H9 (cell line): ENCODE measurements at regions not wholly inside any gene's neighbourhood (a gene's known extent, or its start where the extent isn't known, plus 50 kb on each side); places are given as distances from the start of the nearest gene placed in this dataset.

Experiments
- DNase-seq: peaks from one replicate; pipeline ENCODE4 v3.0.0-alpha.2; 2017
- H2AFZ ChIP-seq: one replicate; pipeline ENCODE4 v1.6.1; 2013; ENCODE audit warnings: mild to moderate bottlenecking, low read length, control low read depth, moderate library complexity
- H2AK5ac ChIP-seq: 2 replicates; pipeline ENCODE4 v1.6.1; 2013; ENCODE audit warnings: low read length, control low read depth, mixed read lengths; ENCODE audit not compliant: insufficient read length
- H2BK120ac ChIP-seq: one replicate; pipeline ENCODE4 v1.6.1; 2013; ENCODE audit warnings: low read depth, mild to moderate bottlenecking, low read length, control low read depth, inconsistent platforms; ENCODE audit not compliant: poor library complexity, severe bottlenecking
- H2BK12ac ChIP-seq: 2 replicates; pipeline ENCODE4 v1.6.1; 2013; ENCODE audit warnings: low read length, control low read depth, mixed read lengths, low read depth; ENCODE audit not compliant: insufficient read length
- H2BK15ac ChIP-seq: 2 replicates; pipeline ENCODE4 v1.6.1; 2013; ENCODE audit warnings: low read depth, low read length, control low read depth
- H2BK20ac ChIP-seq: one replicate; pipeline ENCODE4 v1.6.1; 2013; ENCODE audit warnings: low read depth, mild to moderate bottlenecking, low read length, control low read depth, inconsistent platforms; ENCODE audit not compliant: poor library complexity, severe bottlenecking
- H2BK5ac ChIP-seq: 2 replicates; pipeline ENCODE4 v1.6.1; 2013; ENCODE audit warnings: low read length, control low read depth, mixed read lengths; ENCODE audit not compliant: insufficient read length
- H3K14ac ChIP-seq: 2 replicates; pipeline ENCODE4 v1.6.1; 2013; ENCODE audit warnings: low read length, control low read depth; ENCODE audit not compliant: insufficient read depth
- H3K18ac ChIP-seq: 2 replicates; pipeline ENCODE4 v1.6.1; 2013; ENCODE audit warnings: low read depth, mild to moderate bottlenecking, mixed read lengths, low read length, control low read depth; ENCODE audit not compliant: insufficient read length
- H3K23ac ChIP-seq: 2 replicates; pipeline ENCODE4 v1.6.1; 2013; ENCODE audit warnings: low read length, control low read depth, mixed read lengths, low read depth; ENCODE audit not compliant: insufficient read length
- H3K23me2 ChIP-seq: 2 replicates; pipeline ENCODE4 v1.6.1; 2013; ENCODE audit warnings: low read depth, mild to moderate bottlenecking, mixed read lengths, low read length, control low read depth; ENCODE audit not compliant: insufficient read length, poor library complexity, severe bottlenecking
- H3K27ac ChIP-seq: 2 replicates; pipeline ENCODE4 v1.5.1; 2013; ENCODE audit warnings: low read length, control low read depth, mixed read lengths, low read depth; ENCODE audit not compliant: insufficient read length
- H3K27me3 ChIP-seq: 2 replicates; pipeline ENCODE4 v1.6.1; 2013; ENCODE audit warnings: low read length, control low read depth, inconsistent platforms; ENCODE audit not compliant: insufficient read depth
- H3K4ac ChIP-seq: 2 replicates; pipeline ENCODE4 v1.6.1; 2013; ENCODE audit warnings: low read depth, mild to moderate bottlenecking, control low read depth, inconsistent platforms, low read length, moderate library complexity
- H3K4me1 ChIP-seq: 2 replicates; pipeline ENCODE4 v1.6.1; 2013; ENCODE audit warnings: low read length, control low read depth, inconsistent platforms; ENCODE audit not compliant: insufficient read depth
- H3K4me2 ChIP-seq: 2 replicates; pipeline ENCODE4 v1.6.1; 2013; ENCODE audit warnings: low read length, control low read depth, mixed read lengths; ENCODE audit not compliant: insufficient read length, insufficient read depth
- H3K56ac ChIP-seq: 2 replicates; pipeline ENCODE4 v1.6.1; 2013; ENCODE audit warnings: low read depth, mild to moderate bottlenecking, mixed read lengths, low read length, control low read depth; ENCODE audit not compliant: insufficient read length
- H3K79me1 ChIP-seq: 2 replicates; pipeline ENCODE4 v1.6.1; 2013; ENCODE audit warnings: low read depth, mild to moderate bottlenecking, moderate library complexity, low read length, control low read depth, inconsistent platforms; ENCODE audit not compliant: insufficient read depth, poor library complexity, severe bottlenecking
- H3K79me2 ChIP-seq: 2 replicates; pipeline ENCODE4 v1.6.1; 2013; ENCODE audit warnings: low read length, control low read depth, inconsistent platforms; ENCODE audit not compliant: insufficient read depth
- H3K9ac ChIP-seq: 2 replicates; pipeline ENCODE4 v1.6.1; 2013; ENCODE audit warnings: low read length, control low read depth, mixed read lengths; ENCODE audit not compliant: insufficient read length; ENCODE audit errors: extremely low read depth
- H3K9me3 ChIP-seq: one replicate; pipeline ENCODE4 v1.6.1; 2013; ENCODE audit warnings: low read depth, low read length, inconsistent platforms; ENCODE audit not compliant: control insufficient read depth
- H3T11ph ChIP-seq: one replicate; pipeline ENCODE4 v1.6.1; 2013; ENCODE audit warnings: mild to moderate bottlenecking, low read length, control low read depth, inconsistent platforms
- H4K20me1 ChIP-seq: one replicate; pipeline ENCODE4 v1.6.1; 2013; ENCODE audit not compliant: control insufficient read depth, insufficient read length, insufficient read depth
- H4K5ac ChIP-seq: 2 replicates; pipeline ENCODE4 v1.6.1; 2013; ENCODE audit warnings: low read depth, mild to moderate bottlenecking, mixed read lengths, low read length, control low read depth; ENCODE audit not compliant: insufficient read length
- H4K8ac ChIP-seq: replicated peaks from 2 replicates; pipeline ENCODE4 v1.6.1; 2013; ENCODE audit warnings: low read length, control low read depth, mixed read lengths, low read depth; ENCODE audit not compliant: insufficient read length
- H4K91ac ChIP-seq: 2 replicates; pipeline ENCODE4 v1.6.1; 2013; ENCODE audit warnings: low read depth, mild to moderate bottlenecking, moderate library complexity, mixed read lengths, low read length, control low read depth; ENCODE audit not compliant: insufficient read length
- H3K27ac Mint-ChIP-seq, 3 experiments: 2 replicates in 2 of 3; 3 replicates in 1 of 3; pipeline ENCODE4 v1.8.0; 2020 to 2021; ENCODE audit warnings: mixed read lengths in 3 of 3, mild to moderate bottlenecking in 1 of 3, moderate library complexity in 1 of 3
- H3K27me3 Mint-ChIP-seq: 2 replicates; pipeline ENCODE4 v1.8.0; 2021; ENCODE audit warnings: low read depth, mild to moderate bottlenecking, moderate library complexity, mixed read lengths
- H3K36me3 Mint-ChIP-seq, 3 experiments: 2 replicates in 2 of 3; 3 replicates in 1 of 3; pipeline ENCODE4 v1.8.0; 2020 to 2021; ENCODE audit warnings: low read depth in 3 of 3, mixed read lengths in 3 of 3; ENCODE audit not compliant: insufficient read depth in 1 of 3
- H3K4me1 Mint-ChIP-seq, 2 experiments: 2 replicates each; pipeline ENCODE4 v1.8.0; 2020; ENCODE audit warnings: mixed read lengths in 2 of 2
- H3K4me3 Mint-ChIP-seq, 2 experiments: 2 replicates in 1 of 2; 3 replicates in 1 of 2; pipeline ENCODE4 v1.8.0; 2020 to 2021; ENCODE audit warnings: mild to moderate bottlenecking in 2 of 2, mixed read lengths in 2 of 2, moderate library complexity in 1 of 2
- H3K9me3 Mint-ChIP-seq, 2 experiments: 2 replicates in 1 of 2; 3 replicates in 1 of 2; pipeline ENCODE4 v1.8.0; 2020; ENCODE audit warnings: mild to moderate bottlenecking in 2 of 2, mixed read lengths in 2 of 2, moderate library complexity in 1 of 2
- CTCF ChIP-seq: fragments of 200-600 bp; sonication (generic); conservative IDR thresholded peaks from 3 replicates; pipeline ENCODE4 v1.8.0; 2021; ENCODE audit warnings: antibody characterized with exemption, mild to moderate bottlenecking
- WGBS: extraction: QIAGEN DNeasy Blood & Tissue Kit; methylation state at CpG from one replicate; pipeline ENCODE4 v1.1.7; 2013; ENCODE audit warnings: missing lambda C conversion rate, low lambda C conversion rate, mixed read lengths; ENCODE audit not compliant: insufficient read length; ENCODE audit errors: extremely low coverage; 5-methylcytosine and 5-hydroxymethylcytosine counted together

GRCh38 chr2:62361964-62362363 is 144.0 kb downstream of the TMEM17 start:
- no peaks in the 10 kb centered on the region for H4K20me1 ChIP-seq

More at GRCh38 chr2:62361964-62362363, 144.0 kb downstream of the TMEM17 start:
- no CpG with 5 or more reads among the region's 2 CpGs for WGBS
- H3K23ac ChIP-seq = no peak overlapping the region
- H2AFZ ChIP-seq = no peak overlapping the region
- H4K91ac ChIP-seq = no peak overlapping the region
- no peak overlapping the region for H2BK15ac ChIP-seq
- no peak overlapping the region for H3K27ac Mint-ChIP-seq
- H4K8ac ChIP-seq = no peak overlapping the region
- H3K4me1 ChIP-seq = peaks cover 3% of the 10 kb centered on the region; the same call in 1 of the 2 replicates
- H3K9ac ChIP-seq = no peak overlapping the region
- H3K4me3 Mint-ChIP-seq = no peak overlapping the region
- H3K4me2 ChIP-seq = no peak overlapping the region
- no peaks in the 10 kb centered on the region for H3K23me2 ChIP-seq
- no peak overlapping the region for H2BK5ac ChIP-seq
- no peaks in the 10 kb centered on the region for H3K79me1 ChIP-seq
- TF ChIP-seq CTCF = no peak
- H3K36me3 Mint-ChIP-seq = peaks cover 2 to 10% (median 3%) of the 10 kb centered on the region in 3 experiments; a peak in 6 of 7 replicates
- no peak overlapping the region for H4K5ac ChIP-seq
- H3K79me2 ChIP-seq = no peaks in the 10 kb centered on the region
- no peak overlapping the region for H3K4ac ChIP-seq
- H3K14ac ChIP-seq = no peak overlapping the region
- H2BK120ac ChIP-seq = no peak overlapping the region
- no peak overlapping the region for H2BK20ac ChIP-seq
- H3K56ac ChIP-seq = no peak overlapping the region
- no peak overlapping the region for H2AK5ac ChIP-seq
- peaks cover 30 to 32% of the 10 kb centered on the region in 2 experiments for H3K4me1 Mint-ChIP-seq
- no peak overlapping the region for H2BK12ac ChIP-seq
- no peak for DNase-seq
- no peaks in the 10 kb centered on the region for H3K9me3 ChIP-seq
- no peak overlapping the region for H3T11ph ChIP-seq
- H3K27me3 ChIP-seq = no peaks in the 10 kb centered on the region
- no peak overlapping the region for H3K18ac ChIP-seq
- no peaks in the 10 kb centered on the region for H3K27me3 Mint-ChIP-seq
- H3K9me3 Mint-ChIP-seq = peaks cover 6% of the 10 kb centered on the region in 2 experiments; a peak in 2 of 5 replicates
- H3K27ac ChIP-seq = no peak overlapping the region
